Large intestine (tissue), 3 donors: ENCODE measurements at regions not wholly inside any gene's neighbourhood (a gene's known extent, or its start where the extent isn't known, plus 50 kb on each side); places are given as distances from the start of the nearest gene placed in this dataset.

Source experiments
- DNase-seq, 2 donors: peaks; one replicate each; pipeline versions ENCODE4 v3.0.0 to v3.0.0-alpha.2; 2013
- H3K27ac ChIP-seq: one replicate; pipeline ENCODE4 v1.5.1; 2013; ENCODE audit warnings: low read length
- H3K27me3 ChIP-seq: 2 replicates; pipeline ENCODE4 v1.6.1; 2013; ENCODE audit warnings: low read length; ENCODE audit not compliant: control insufficient read depth, insufficient read depth
- H3K36me3 ChIP-seq: 2 replicates; pipeline ENCODE4 v1.6.1; 2013; ENCODE audit warnings: low read length; ENCODE audit not compliant: control insufficient read depth, insufficient read depth
- H3K4me1 ChIP-seq: one replicate; pipeline ENCODE4 v1.6.1; 2013; ENCODE audit warnings: low read length; ENCODE audit not compliant: control insufficient read depth, insufficient read depth
- H3K4me3 ChIP-seq: one replicate; pipeline ENCODE4 v1.5.1; 2013; ENCODE audit warnings: low read length
- H3K9me3 ChIP-seq: one replicate; pipeline ENCODE4 v1.6.1; 2013; ENCODE audit warnings: mild to moderate bottlenecking, low read depth, low read length, moderate library complexity; ENCODE audit not compliant: control insufficient read depth
- WGBS: methylation state at CpG from one replicate; pipeline ENCODE4 v1.1.5; 2013; ENCODE audit warnings: low lambda C conversion rate; ENCODE audit not compliant: insufficient coverage; 5-methylcytosine and 5-hydroxymethylcytosine counted together

DNA sequence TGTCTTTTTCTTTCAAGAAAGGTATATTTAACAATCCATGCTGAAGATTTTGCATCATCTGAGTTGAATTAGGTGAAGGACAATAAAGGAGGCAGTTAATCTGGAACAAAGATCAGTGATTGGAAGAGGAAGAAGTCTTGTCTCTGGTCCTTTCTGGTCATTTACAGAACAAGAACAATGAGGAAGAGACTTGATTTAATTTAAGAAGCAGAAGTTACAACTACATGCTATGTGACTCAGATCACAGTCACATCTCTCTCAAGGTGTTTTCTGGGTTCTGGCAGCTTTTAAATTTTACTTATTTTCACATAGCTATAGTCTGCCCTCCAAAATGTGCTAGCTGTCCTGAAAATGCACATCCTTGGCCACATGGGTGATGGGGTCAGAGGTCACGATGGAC lies 53.5 kb upstream of the DEK start:
- Histone ChIP-seq H3K4me3 (no peak overlapping the region), H3K27ac (no peak overlapping the region), H3K27me3 (no peaks in the 10 kb centered on the region), H3K36me3 (no peaks in the 10 kb centered on the region), H3K9me3 (no peaks in the 10 kb centered on the region), H3K4me1 (no peaks in the 10 kb centered on the region)
- WGBS, result 43% methylated on average over 1 of the region's 1 CpG
- DNase-seq, result no peak

GRCh38 chr6:18314317-18314997 lies 50.1 kb upstream of the DEK start:
- Histone ChIP-seq H3K27ac (no peak overlapping the region), H3K9me3 (peaks cover 3% of the 10 kb centered on the region), H3K36me3 (no peaks in the 10 kb centered on the region), H3K27me3 (no peaks in the 10 kb centered on the region), H3K4me1 (no peaks in the 10 kb centered on the region), H3K4me3 (no peak overlapping the region)
- DNase-seq, result no peak
